ENCODE measurements at regions not wholly inside any gene's neighbourhood (a gene's known extent, or its start where the extent isn't known, plus 50 kb on each side); places are given as distances from the start of the nearest gene placed in this dataset.

DNA sequence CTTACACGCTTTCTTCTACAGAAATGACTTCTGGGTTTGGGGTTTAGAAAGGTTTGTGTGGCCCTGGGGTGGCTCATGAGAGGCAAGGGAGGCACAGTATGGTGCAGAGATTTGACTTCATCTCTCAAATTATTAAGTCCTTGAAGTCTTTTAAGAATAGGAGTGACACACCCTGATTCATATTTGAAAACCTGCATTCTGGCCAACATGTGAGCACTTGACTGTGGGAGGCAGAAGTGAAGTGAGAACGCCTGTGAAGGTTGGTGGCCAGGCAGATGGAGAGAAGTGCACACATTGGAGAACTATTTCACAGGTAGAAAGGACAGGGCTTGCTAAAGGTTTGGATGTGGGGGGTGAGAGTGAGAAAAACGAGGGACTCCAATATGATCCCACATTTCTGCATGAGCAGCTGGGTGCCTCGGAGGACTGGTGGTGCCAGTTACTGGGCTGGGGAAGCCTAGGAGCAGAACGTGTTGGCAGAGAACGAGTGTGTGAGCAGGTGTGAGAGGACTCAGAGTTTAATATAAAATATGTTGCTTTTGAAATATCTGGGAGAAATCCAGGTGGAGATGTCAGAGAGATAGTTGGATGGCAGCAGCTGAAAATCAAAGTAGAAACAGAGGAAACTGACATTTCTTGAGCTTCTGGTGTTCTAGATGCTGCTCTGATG, 240.0 kb upstream of the ADAMTSL1 start:
- H3K23ac ChIP-seq (ENCODE audit: low read depth, low read length, poor library complexity), result no peak overlapping the region
- no peak overlapping the region for H2BK15ac ChIP-seq (ENCODE audit: low read length)
- no peaks in the 10 kb centered on the region for H3K9me3 ChIP-seq (replicated peaks in 1 of 2; ENCODE audit: control insufficient read depth in 2 of 2, insufficient read depth in 1 of 2, low read depth in 1 of 2, low read length in 2 of 2)
- no peaks in the 10 kb centered on the region for H3K79me1 ChIP-seq (ENCODE audit: low read depth, low read length)
- H3K18ac ChIP-seq (ENCODE audit: low read length), result no peak overlapping the region
- no peak overlapping the region for H3K4me2 ChIP-seq (ENCODE audit: insufficient read depth, low read length, poor library complexity, severe bottlenecking)
- no CpG with 5 or more reads among the region's 6 CpGs for WGBS, 2 donors (ENCODE audit: extremely low coverage in 2 of 2, insufficient read length in 2 of 2, insufficient replicate concordance in 1 of 2)
- no peak overlapping the region for H3K27ac ChIP-seq (replicated peaks; ENCODE audit: low read length)
- no peak overlapping the region for H2BK5ac ChIP-seq (ENCODE audit: low read length)
- H3K36me3 ChIP-seq (replicated peaks in 1 of 2; ENCODE audit: control insufficient read depth in 2 of 2, insufficient read depth in 2 of 2, low read length in 2 of 2), result no peaks in the 10 kb centered on the region
- no peak overlapping the region for H3K9ac ChIP-seq (ENCODE audit: low read depth, low read length, poor library complexity)
- H4K91ac ChIP-seq (ENCODE audit: low read depth, low read length, poor library complexity), result no peak overlapping the region
- no peak overlapping the region for H3K4ac ChIP-seq (ENCODE audit: low read length)
- no peak overlapping the region for H2BK12ac ChIP-seq (ENCODE audit: low read length)
- no peak overlapping the region for H2AFZ ChIP-seq (ENCODE audit: low read length)
- no peak for DNase-seq (ENCODE audit: low spot score)
- H3K4me1 ChIP-seq (ENCODE audit: control insufficient read depth in 2 of 2, insufficient read depth in 1 of 2, low read depth in 1 of 2, low read length in 2 of 2), result no peaks in the 10 kb centered on the region
- no peaks in the 10 kb centered on the region for H3K27me3 ChIP-seq (ENCODE audit: control insufficient read depth in 3 of 3, insufficient read depth in 3 of 3, low read depth in 1 of 3, low read length in 3 of 3)
- no peak overlapping the region for H4K8ac ChIP-seq (ENCODE audit: low read depth, low read length)
- no peak overlapping the region for H2AK5ac ChIP-seq (ENCODE audit: low read depth, low read length)
- H3K4me3 ChIP-seq (ENCODE audit: low read length in 2 of 2), result no peak overlapping the region
- no peak overlapping the region for H3K14ac ChIP-seq (ENCODE audit: low read length)
- no peak overlapping the region for H2BK120ac ChIP-seq (ENCODE audit: low read depth, low read length)

GRCh38 chr9:18235181-18235908, 238.6 kb upstream of the ADAMTSL1 start:
- Histone ChIP-seq H2BK120ac (ENCODE audit: low read depth, low read length) (no peak overlapping the region), H2BK5ac (ENCODE audit: low read length) (no peak overlapping the region), H3K9me3 (replicated peaks in 1 of 2; ENCODE audit: control insufficient read depth in 2 of 2, insufficient read depth in 1 of 2, low read depth in 1 of 2, low read length in 2 of 2) (no peaks in the 10 kb centered on the region), H3K27me3 (ENCODE audit: control insufficient read depth in 3 of 3, insufficient read depth in 3 of 3, low read depth in 1 of 3, low read length in 3 of 3) (no peaks in the 10 kb centered on the region), H3K4me1 (ENCODE audit: control insufficient read depth in 2 of 2, insufficient read depth in 1 of 2, low read depth in 1 of 2, low read length in 2 of 2) (no peaks in the 10 kb centered on the region), H3K79me1 (ENCODE audit: low read depth, low read length) (no peaks in the 10 kb centered on the region), H3K4me2 (ENCODE audit: insufficient read depth, low read length, poor library complexity, severe bottlenecking) (no peak overlapping the region), H2BK12ac (ENCODE audit: low read length) (no peak overlapping the region), H3K36me3 (replicated peaks in 1 of 2; ENCODE audit: control insufficient read depth in 2 of 2, insufficient read depth in 2 of 2, low read length in 2 of 2) (no peaks in the 10 kb centered on the region), H3K4ac (ENCODE audit: low read length) (no peak overlapping the region), H3K27ac (replicated peaks; ENCODE audit: low read length) (no peak overlapping the region), H3K4me3 (ENCODE audit: low read length in 2 of 2) (no peak overlapping the region), H2AK5ac (ENCODE audit: low read depth, low read length) (no peak overlapping the region), H4K8ac (ENCODE audit: low read depth, low read length) (no peak overlapping the region), H2AFZ (ENCODE audit: low read length) (no peak overlapping the region), H3K18ac (ENCODE audit: low read length) (no peak overlapping the region), H3K23ac (ENCODE audit: low read depth, low read length, poor library complexity) (no peak overlapping the region), H3K14ac (ENCODE audit: low read length) (no peak overlapping the region), H2BK15ac (ENCODE audit: low read length) (no peak overlapping the region), H3K9ac (ENCODE audit: low read depth, low read length, poor library complexity) (no peak overlapping the region), H4K91ac (ENCODE audit: low read depth, low read length, poor library complexity) (no peak overlapping the region)
- no peak for DNase-seq (ENCODE audit: low spot score)
- WGBS, 2 donors (ENCODE audit: extremely low coverage in 2 of 2, insufficient read length in 2 of 2, insufficient replicate concordance in 1 of 2), result no CpG with 5 or more reads among the region's 6 CpGs

GRCh38 chr9:18236336-18236735, 237.6 kb upstream of the ADAMTSL1 start:
- Histone ChIP-seq H3K27me3 (ENCODE audit: control insufficient read depth in 3 of 3, insufficient read depth in 3 of 3, low read depth in 1 of 3, low read length in 3 of 3) (no peaks in the 10 kb centered on the region), H2BK15ac (ENCODE audit: low read length) (no peak overlapping the region), H3K4me1 (ENCODE audit: control insufficient read depth in 2 of 2, insufficient read depth in 1 of 2, low read depth in 1 of 2, low read length in 2 of 2) (no peaks in the 10 kb centered on the region), H3K4me3 (ENCODE audit: low read length in 2 of 2) (no peak overlapping the region), H4K8ac (ENCODE audit: low read depth, low read length) (no peak overlapping the region), H2BK5ac (ENCODE audit: low read length) (no peak overlapping the region), H2BK12ac (ENCODE audit: low read length) (no peak overlapping the region), H2AFZ (ENCODE audit: low read length) (no peak overlapping the region), H2AK5ac (ENCODE audit: low read depth, low read length) (no peak overlapping the region), H2BK120ac (ENCODE audit: low read depth, low read length) (no peak overlapping the region), H3K9ac (ENCODE audit: low read depth, low read length, poor library complexity) (no peak overlapping the region), H3K36me3 (replicated peaks in 1 of 2; ENCODE audit: control insufficient read depth in 2 of 2, insufficient read depth in 2 of 2, low read length in 2 of 2) (no peaks in the 10 kb centered on the region), H3K23ac (ENCODE audit: low read depth, low read length, poor library complexity) (no peak overlapping the region), H4K91ac (ENCODE audit: low read depth, low read length, poor library complexity) (no peak overlapping the region), H3K18ac (ENCODE audit: low read length) (no peak overlapping the region), H3K9me3 (replicated peaks in 1 of 2; ENCODE audit: control insufficient read depth in 2 of 2, insufficient read depth in 1 of 2, low read depth in 1 of 2, low read length in 2 of 2) (no peaks in the 10 kb centered on the region), H3K14ac (ENCODE audit: low read length) (no peak overlapping the region), H3K79me1 (ENCODE audit: low read depth, low read length) (no peaks in the 10 kb centered on the region), H3K4me2 (ENCODE audit: insufficient read depth, low read length, poor library complexity, severe bottlenecking) (no peak overlapping the region), H3K4ac (ENCODE audit: low read length) (no peak overlapping the region), H3K27ac (replicated peaks; ENCODE audit: low read length) (no peak overlapping the region)
- DNase-seq (ENCODE audit: low spot score), result no peak
- WGBS, 2 donors (ENCODE audit: extremely low coverage in 2 of 2, insufficient read length in 2 of 2, insufficient replicate concordance in 1 of 2), result no CpG with 5 or more reads among the region's 3 CpGs

DNA sequence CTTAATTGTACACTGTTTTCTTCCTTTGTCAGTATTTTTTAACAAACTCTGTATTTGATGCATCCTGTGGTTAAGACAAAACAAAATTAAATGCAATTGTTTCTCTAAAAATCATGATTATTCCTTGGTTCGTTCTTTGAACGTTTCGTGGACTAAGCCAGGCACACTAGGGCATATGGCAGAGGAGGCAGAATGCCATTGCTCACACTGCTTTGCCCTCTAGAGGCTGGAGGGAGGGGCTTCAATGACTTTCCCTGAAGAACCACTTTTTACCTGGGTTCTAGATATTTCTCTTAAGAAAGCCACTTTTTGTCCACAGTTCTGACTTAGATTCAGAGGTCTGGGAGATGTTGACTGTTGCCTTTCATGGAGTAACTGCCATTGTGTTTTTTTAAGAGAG, 236.2 kb upstream of the ADAMTSL1 start:
- H3K27me3 ChIP-seq (ENCODE audit: control insufficient read depth in 3 of 3, insufficient read depth in 3 of 3, low read depth in 1 of 3, low read length in 3 of 3), result no peaks in the 10 kb centered on the region
- H2AK5ac ChIP-seq (ENCODE audit: low read depth, low read length), result no peak overlapping the region
- H2AFZ ChIP-seq (ENCODE audit: low read length), result no peak overlapping the region
- H3K4ac ChIP-seq (ENCODE audit: low read length), result no peak overlapping the region
- H4K91ac ChIP-seq (ENCODE audit: low read depth, low read length, poor library complexity), result no peak overlapping the region
- H3K23ac ChIP-seq (ENCODE audit: low read depth, low read length, poor library complexity), result no peak overlapping the region
- H3K4me2 ChIP-seq (ENCODE audit: insufficient read depth, low read length, poor library complexity, severe bottlenecking), result no peak overlapping the region
- no CpG with 5 or more reads among the region's 3 CpGs for WGBS, 2 donors (ENCODE audit: extremely low coverage in 2 of 2, insufficient read length in 2 of 2, insufficient replicate concordance in 1 of 2)
- H3K9me3 ChIP-seq (replicated peaks in 1 of 2; ENCODE audit: control insufficient read depth in 2 of 2, insufficient read depth in 1 of 2, low read depth in 1 of 2, low read length in 2 of 2), result no peaks in the 10 kb centered on the region
- H3K4me3 ChIP-seq (ENCODE audit: low read length in 2 of 2), result no peak overlapping the region
- H2BK15ac ChIP-seq (ENCODE audit: low read length), result no peak overlapping the region
- H3K79me1 ChIP-seq (ENCODE audit: low read depth, low read length), result no peaks in the 10 kb centered on the region
- no peak overlapping the region for H3K18ac ChIP-seq (ENCODE audit: low read length)
- no peak overlapping the region for H2BK5ac ChIP-seq (ENCODE audit: low read length)
- no peak overlapping the region for H4K8ac ChIP-seq (ENCODE audit: low read depth, low read length)
- no peaks in the 10 kb centered on the region for H3K36me3 ChIP-seq (replicated peaks in 1 of 2; ENCODE audit: control insufficient read depth in 2 of 2, insufficient read depth in 2 of 2, low read length in 2 of 2)
- no peak overlapping the region for H2BK120ac ChIP-seq (ENCODE audit: low read depth, low read length)
- H2BK12ac ChIP-seq (ENCODE audit: low read length), result no peak overlapping the region
- DNase-seq (ENCODE audit: low spot score), result no peak
- no peak overlapping the region for H3K27ac ChIP-seq (replicated peaks; ENCODE audit: low read length)
- H3K14ac ChIP-seq (ENCODE audit: low read length), result no peak overlapping the region
- no peaks in the 10 kb centered on the region for H3K4me1 ChIP-seq (ENCODE audit: control insufficient read depth in 2 of 2, insufficient read depth in 1 of 2, low read depth in 1 of 2, low read length in 2 of 2)
- no peak overlapping the region for H3K9ac ChIP-seq (ENCODE audit: low read depth, low read length, poor library complexity)
